Liver (tissue), 8 donors: ENCODE measurements at regions not wholly inside any gene's neighbourhood (a gene's known extent, or its start where the extent isn't known, plus 50 kb on each side); places are given as distances from the start of the nearest gene placed in this dataset.

Source experiments
- DNase-seq: peaks from one replicate; pipeline ENCODE4 v3.0.0-alpha.2; 2017; ENCODE audit warnings: low spot score
- H3K27ac ChIP-seq, 2 donors: one replicate each; pipeline ENCODE4 v1.7.0; 2013; ENCODE audit warnings: inconsistent platforms in 2 of 2, low read length in 2 of 2, control low read depth in 1 of 2, low read depth in 1 of 2, mild to moderate bottlenecking in 1 of 2
- H3K27me3 ChIP-seq, 4 donors: one replicate each; pipeline versions ENCODE4 v1.6.1 to v1.7.0; 2013; ENCODE audit warnings: low read length in 3 of 4, inconsistent platforms in 1 of 4, mild to moderate bottlenecking in 1 of 4, moderate library complexity in 1 of 4; ENCODE audit not compliant: control insufficient read depth in 4 of 4, insufficient read depth in 4 of 4
- H3K36me3 ChIP-seq, 4 donors: one replicate each; pipeline versions ENCODE4 v1.6.1 to v1.7.0; 2013; ENCODE audit warnings: low read length in 3 of 4, mild to moderate bottlenecking in 3 of 4, low read depth in 1 of 4, moderate library complexity in 1 of 4; ENCODE audit not compliant: control insufficient read depth in 4 of 4, insufficient read depth in 3 of 4
- H3K4me1 ChIP-seq, 4 donors: one replicate each; pipeline versions ENCODE4 v1.6.1 to v1.7.0; 2013; ENCODE audit warnings: low read length in 3 of 4, mild to moderate bottlenecking in 3 of 4, moderate library complexity in 1 of 4; ENCODE audit not compliant: control insufficient read depth in 4 of 4, insufficient read depth in 4 of 4
- H3K4me3 ChIP-seq, 3 donors: one replicate each; pipeline versions ENCODE4 v1.6.1 to v1.7.0; 2013; ENCODE audit warnings: low read length in 3 of 3, control low read depth in 1 of 3, low read depth in 1 of 3, mild to moderate bottlenecking in 1 of 3
- H3K9ac ChIP-seq, 2 donors: one replicate each; pipeline ENCODE4 v1.7.0; 2013; ENCODE audit warnings: low read length in 2 of 2, mild to moderate bottlenecking in 2 of 2, moderate library complexity in 2 of 2, control low read depth in 1 of 2, low read depth in 1 of 2
- H3K9me3 ChIP-seq, 4 donors: one replicate each; pipeline versions ENCODE4 v1.6.1 to v1.7.0; 2013; ENCODE audit warnings: low read length in 3 of 4; ENCODE audit not compliant: control insufficient read depth in 4 of 4
- EGR1 ChIP-seq, 2 donors: IDR thresholded peaks; 2 replicates each; pipeline ENCODE4 v1.6.1; 2016 to 2018; ENCODE audit warnings: antibody characterized with exemption in 2 of 2, low read depth in 2 of 2
- FOXA1 ChIP-seq: IDR thresholded peaks from 2 replicates; pipeline ENCODE4 v1.6.1; 2016; ENCODE audit warnings: antibody characterized with exemption
- FOXA2 ChIP-seq: IDR thresholded peaks from 2 replicates; pipeline ENCODE4 v1.6.1; 2016; ENCODE audit warnings: antibody characterized with exemption
- GABPA ChIP-seq, 2 donors: IDR thresholded peaks in 1 of 2; conservative IDR thresholded peaks in 1 of 2; 2 replicates each; pipeline ENCODE4 v1.6.1; 2016; ENCODE audit warnings: antibody characterized with exemption in 2 of 2, mild to moderate bottlenecking in 1 of 2, moderate library complexity in 1 of 2
- HNF4A ChIP-seq, 2 donors: conservative IDR thresholded peaks; 2 replicates each; pipeline ENCODE4 v1.6.1; 2016; ENCODE audit warnings: antibody characterized with exemption in 2 of 2, mild to moderate bottlenecking in 2 of 2
- HNF4G ChIP-seq: IDR thresholded peaks from 2 replicates; pipeline ENCODE4 v1.6.1; 2016; ENCODE audit warnings: antibody characterized with exemption
- JUND ChIP-seq, 2 donors: IDR thresholded peaks; 2 replicates each; pipeline ENCODE4 v1.6.1; 2016; ENCODE audit warnings: antibody characterized with exemption in 2 of 2
- NR2F2 ChIP-seq: IDR thresholded peaks from 2 replicates; pipeline ENCODE4 v1.6.1; 2016; ENCODE audit warnings: antibody characterized with exemption
- RAD21 ChIP-seq, 2 donors: IDR thresholded peaks; 2 replicates each; pipeline ENCODE4 v1.6.1; 2016; ENCODE audit warnings: antibody characterized with exemption in 2 of 2, mild to moderate bottlenecking in 2 of 2
- RXRA ChIP-seq, 2 donors: IDR thresholded peaks; 2 replicates each; pipeline ENCODE4 v1.6.1; 2017 to 2018; ENCODE audit warnings: antibody characterized with exemption in 2 of 2, mild to moderate bottlenecking in 1 of 2
- SP1 ChIP-seq: IDR thresholded peaks from 2 replicates; pipeline ENCODE4 v1.6.1; 2018; ENCODE audit warnings: antibody characterized with exemption, mild to moderate bottlenecking
- TAF1 ChIP-seq: conservative IDR thresholded peaks from 2 replicates; pipeline ENCODE4 v1.6.1; 2016; ENCODE audit warnings: antibody characterized with exemption, mild to moderate bottlenecking
- YY1 ChIP-seq: IDR thresholded peaks from 2 replicates; pipeline ENCODE4 v1.6.1; 2016; ENCODE audit warnings: antibody characterized with exemption, mild to moderate bottlenecking
- ZBTB33 ChIP-seq: IDR thresholded peaks from 2 replicates; pipeline ENCODE4 v1.6.1; 2016; ENCODE audit warnings: antibody characterized with exemption
- WGBS: extraction: QIAGEN DNeasy Blood & Tissue Kit; methylation state at CpG from one replicate; pipeline ENCODE4 v1.1.7; 2013; 5-methylcytosine and 5-hydroxymethylcytosine counted together
- TF ChIP-seq, protein P1 (sequence below): IDR thresholded peaks from 2 replicates; pipeline ENCODE4 v1.6.1; 2016; ENCODE audit warnings: antibody characterized with exemption, mild to moderate bottlenecking
- TF ChIP-seq, protein P2 (sequence below): IDR thresholded peaks from 2 replicates; pipeline ENCODE4 v1.6.1; 2016; ENCODE audit warnings: antibody characterized with exemption
- TF ChIP-seq, protein P3 (sequence below): fragments of 150-350 bp; IDR thresholded peaks from 2 replicates; pipeline ENCODE4 v1.5.1; 2017; ENCODE audit warnings: improper control_type of control experiment, low read depth, low read length; ENCODE audit not compliant: missing input control
- donor health status: healthy.
- donor health status: healthy.
- donor health status: healthy.
- donor health status: healthy.
- donor health status: healthy.

GRCh38 chr13:107233541-107233940, 665.6 kb upstream of the ARGLU1 start (continued):
- TF ChIP-seq, protein P1, sequence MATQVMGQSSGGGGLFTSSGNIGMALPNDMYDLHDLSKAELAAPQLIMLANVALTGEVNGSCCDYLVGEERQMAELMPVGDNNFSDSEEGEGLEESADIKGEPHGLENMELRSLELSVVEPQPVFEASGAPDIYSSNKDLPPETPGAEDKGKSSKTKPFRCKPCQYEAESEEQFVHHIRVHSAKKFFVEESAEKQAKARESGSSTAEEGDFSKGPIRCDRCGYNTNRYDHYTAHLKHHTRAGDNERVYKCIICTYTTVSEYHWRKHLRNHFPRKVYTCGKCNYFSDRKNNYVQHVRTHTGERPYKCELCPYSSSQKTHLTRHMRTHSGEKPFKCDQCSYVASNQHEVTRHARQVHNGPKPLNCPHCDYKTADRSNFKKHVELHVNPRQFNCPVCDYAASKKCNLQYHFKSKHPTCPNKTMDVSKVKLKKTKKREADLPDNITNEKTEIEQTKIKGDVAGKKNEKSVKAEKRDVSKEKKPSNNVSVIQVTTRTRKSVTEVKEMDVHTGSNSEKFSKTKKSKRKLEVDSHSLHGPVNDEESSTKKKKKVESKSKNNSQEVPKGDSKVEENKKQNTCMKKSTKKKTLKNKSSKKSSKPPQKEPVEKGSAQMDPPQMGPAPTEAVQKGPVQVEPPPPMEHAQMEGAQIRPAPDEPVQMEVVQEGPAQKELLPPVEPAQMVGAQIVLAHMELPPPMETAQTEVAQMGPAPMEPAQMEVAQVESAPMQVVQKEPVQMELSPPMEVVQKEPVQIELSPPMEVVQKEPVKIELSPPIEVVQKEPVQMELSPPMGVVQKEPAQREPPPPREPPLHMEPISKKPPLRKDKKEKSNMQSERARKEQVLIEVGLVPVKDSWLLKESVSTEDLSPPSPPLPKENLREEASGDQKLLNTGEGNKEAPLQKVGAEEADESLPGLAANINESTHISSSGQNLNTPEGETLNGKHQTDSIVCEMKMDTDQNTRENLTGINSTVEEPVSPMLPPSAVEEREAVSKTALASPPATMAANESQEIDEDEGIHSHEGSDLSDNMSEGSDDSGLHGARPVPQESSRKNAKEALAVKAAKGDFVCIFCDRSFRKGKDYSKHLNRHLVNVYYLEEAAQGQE = no peak
- TF ChIP-seq FOXA2 (no peak), HNF4A (conservative IDR thresholded peaks at IDR 0.05) (no peak)

DNA sequence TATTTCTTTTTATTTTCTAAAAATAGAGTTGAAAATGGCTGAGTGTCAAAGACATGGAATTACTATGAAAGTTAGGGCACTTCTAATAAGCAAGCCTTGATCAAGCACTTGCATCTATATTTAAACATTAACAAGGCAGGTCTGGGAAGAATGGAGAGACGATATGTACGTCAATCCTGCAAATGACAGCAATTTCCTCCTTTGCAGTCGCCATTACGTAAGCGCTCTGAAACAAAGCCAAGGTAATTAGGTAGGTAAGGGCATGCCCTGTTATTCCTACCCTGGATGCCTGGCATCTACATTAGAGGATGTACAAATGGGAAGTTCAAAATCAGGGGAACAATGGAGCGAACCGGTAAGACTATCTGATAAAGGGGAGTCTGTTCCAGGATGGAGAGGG, 664.0 kb upstream of the ARGLU1 start:
- no peak overlapping the region for H3K27ac ChIP-seq
- no peaks in the 10 kb centered on the region for H3K4me1 ChIP-seq
- 62% methylated on average over 7 of the region's 7 CpGs for WGBS
- peaks cover 0 to 2% (median 0%) of the 10 kb centered on the region in 4 donors for H3K27me3 ChIP-seq
- H3K9me3 ChIP-seq = no peaks in the 10 kb centered on the region
- H3K4me3 ChIP-seq = no peak overlapping the region
- DNase-seq = no peak
- TF ChIP-seq HNF4G (no peak), RAD21 (IDR thresholded peaks at IDR 0.05) (no peak), FOXA1 (no peak), TAF1 (no peak)
- H3K9ac ChIP-seq = no peak overlapping the region
- no peaks in the 10 kb centered on the region for H3K36me3 ChIP-seq

DNA sequence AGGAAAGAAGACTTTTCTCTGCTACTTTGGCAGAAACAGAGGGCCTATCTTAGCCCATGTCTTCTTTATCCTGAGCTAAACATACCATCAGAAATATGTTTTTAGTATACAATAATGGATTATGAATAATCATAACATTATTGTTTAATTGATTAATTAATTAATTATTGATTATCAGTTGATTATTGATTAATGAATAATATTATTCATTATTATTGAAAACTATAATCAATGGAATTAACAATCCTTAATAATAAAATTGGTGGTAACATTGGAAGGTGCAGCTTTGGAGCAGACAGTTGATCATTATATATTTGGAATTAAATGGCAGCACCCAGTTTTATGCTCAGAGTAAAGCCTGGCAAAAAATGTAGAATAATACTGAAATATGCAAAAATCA, 655.9 kb upstream of the ARGLU1 start:
- no peak for TF ChIP-seq RXRA (IDR thresholded peaks at IDR 0.05)
- no peak for TF ChIP-seq RAD21 (IDR thresholded peaks at IDR 0.05)
- H3K4me1 ChIP-seq = no peaks in the 10 kb centered on the region
- no peak overlapping the region for H3K9ac ChIP-seq
- H3K9me3 ChIP-seq = no peaks in the 10 kb centered on the region
- no peaks in the 10 kb centered on the region for H3K36me3 ChIP-seq
- H3K27ac ChIP-seq = no peak overlapping the region
- DNase-seq = no peak
- H3K4me3 ChIP-seq = no peak overlapping the region
- peaks cover 0 to 8% (median 1%) of the 10 kb centered on the region in 4 donors for H3K27me3 ChIP-seq

DNA sequence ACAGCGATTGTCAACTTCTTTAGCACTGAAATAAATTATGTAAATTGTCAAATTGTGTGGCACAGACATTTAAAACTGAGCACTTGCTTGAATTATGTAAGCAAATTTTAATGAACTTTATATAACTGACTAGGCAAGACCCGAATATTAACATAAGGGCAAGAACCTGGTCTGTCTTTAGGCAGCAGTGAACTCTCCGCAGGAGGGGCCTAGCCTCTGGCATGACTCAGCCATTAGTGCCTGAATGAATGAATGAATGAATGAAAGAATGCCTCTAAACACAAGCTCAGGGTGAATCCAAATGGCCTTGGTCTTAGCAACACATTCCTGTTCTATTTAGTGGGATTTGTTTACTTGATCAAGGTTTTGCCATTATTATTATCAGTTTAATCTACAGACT, 654.7 kb upstream of the ARGLU1 start:
- Histone ChIP-seq H3K9ac (no peak overlapping the region), H3K4me1 (no peaks in the 10 kb centered on the region), H3K9me3 (no peaks in the 10 kb centered on the region), H3K4me3 (no peak overlapping the region), H3K36me3 (no peaks in the 10 kb centered on the region), H3K27ac (no peak overlapping the region), H3K27me3 (peaks cover 0 to 8% (median under 1%) of the 10 kb centered on the region in 4 donors)
- WGBS = 90% methylated on average over 3 of the region's 3 CpGs
- DNase-seq = no peak
- TF ChIP-seq FOXA1 (no peak), ZBTB33 (no peak), SP1 (no peak), HNF4G (no peak), YY1 (no peak), EGR1 (IDR thresholded peaks at IDR 0.05; ENCODE audit: low read depth in 2 of 2) (no peak), FOXA2 (no peak), NR2F2 (no peak), JUND (IDR thresholded peaks at IDR 0.05) (no peak), RAD21 (IDR thresholded peaks at IDR 0.05) (no peak), GABPA (IDR thresholded peaks at IDR 0.05 in 1 of 2, conservative IDR thresholded peaks at IDR 0.05 in 1 of 2) (no peak)
- TF ChIP-seq, protein P2, sequence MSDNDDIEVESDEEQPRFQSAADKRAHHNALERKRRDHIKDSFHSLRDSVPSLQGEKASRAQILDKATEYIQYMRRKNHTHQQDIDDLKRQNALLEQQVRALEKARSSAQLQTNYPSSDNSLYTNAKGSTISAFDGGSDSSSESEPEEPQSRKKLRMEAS = no peak
- TF ChIP-seq, protein P1 = no peak
- TF ChIP-seq, protein P3, sequence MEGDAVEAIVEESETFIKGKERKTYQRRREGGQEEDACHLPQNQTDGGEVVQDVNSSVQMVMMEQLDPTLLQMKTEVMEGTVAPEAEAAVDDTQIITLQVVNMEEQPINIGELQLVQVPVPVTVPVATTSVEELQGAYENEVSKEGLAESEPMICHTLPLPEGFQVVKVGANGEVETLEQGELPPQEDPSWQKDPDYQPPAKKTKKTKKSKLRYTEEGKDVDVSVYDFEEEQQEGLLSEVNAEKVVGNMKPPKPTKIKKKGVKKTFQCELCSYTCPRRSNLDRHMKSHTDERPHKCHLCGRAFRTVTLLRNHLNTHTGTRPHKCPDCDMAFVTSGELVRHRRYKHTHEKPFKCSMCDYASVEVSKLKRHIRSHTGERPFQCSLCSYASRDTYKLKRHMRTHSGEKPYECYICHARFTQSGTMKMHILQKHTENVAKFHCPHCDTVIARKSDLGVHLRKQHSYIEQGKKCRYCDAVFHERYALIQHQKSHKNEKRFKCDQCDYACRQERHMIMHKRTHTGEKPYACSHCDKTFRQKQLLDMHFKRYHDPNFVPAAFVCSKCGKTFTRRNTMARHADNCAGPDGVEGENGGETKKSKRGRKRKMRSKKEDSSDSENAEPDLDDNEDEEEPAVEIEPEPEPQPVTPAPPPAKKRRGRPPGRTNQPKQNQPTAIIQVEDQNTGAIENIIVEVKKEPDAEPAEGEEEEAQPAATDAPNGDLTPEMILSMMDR = no peak
